H9 (cell line): ENCODE measurements at regions not wholly inside any gene's neighbourhood (a gene's known extent, or its start where the extent isn't known, plus 50 kb on each side); places are given as distances from the start of the nearest gene placed in this dataset.

Experiments
- DNase-seq: peaks from one replicate; pipeline ENCODE4 v3.0.0-alpha.2; 2017
- H2AFZ ChIP-seq: one replicate; pipeline ENCODE4 v1.6.1; 2013; ENCODE audit warnings: mild to moderate bottlenecking, low read length, control low read depth, moderate library complexity
- H2AK5ac ChIP-seq: 2 replicates; pipeline ENCODE4 v1.6.1; 2013; ENCODE audit warnings: low read length, control low read depth, mixed read lengths; ENCODE audit not compliant: insufficient read length
- H2BK120ac ChIP-seq: one replicate; pipeline ENCODE4 v1.6.1; 2013; ENCODE audit warnings: low read depth, mild to moderate bottlenecking, low read length, control low read depth, inconsistent platforms; ENCODE audit not compliant: poor library complexity, severe bottlenecking
- H2BK12ac ChIP-seq: 2 replicates; pipeline ENCODE4 v1.6.1; 2013; ENCODE audit warnings: low read length, control low read depth, mixed read lengths, low read depth; ENCODE audit not compliant: insufficient read length
- H2BK15ac ChIP-seq: 2 replicates; pipeline ENCODE4 v1.6.1; 2013; ENCODE audit warnings: low read depth, low read length, control low read depth
- H2BK20ac ChIP-seq: one replicate; pipeline ENCODE4 v1.6.1; 2013; ENCODE audit warnings: low read depth, mild to moderate bottlenecking, low read length, control low read depth, inconsistent platforms; ENCODE audit not compliant: poor library complexity, severe bottlenecking
- H2BK5ac ChIP-seq: 2 replicates; pipeline ENCODE4 v1.6.1; 2013; ENCODE audit warnings: low read length, control low read depth, mixed read lengths; ENCODE audit not compliant: insufficient read length
- H3K14ac ChIP-seq: 2 replicates; pipeline ENCODE4 v1.6.1; 2013; ENCODE audit warnings: low read length, control low read depth; ENCODE audit not compliant: insufficient read depth
- H3K18ac ChIP-seq: 2 replicates; pipeline ENCODE4 v1.6.1; 2013; ENCODE audit warnings: low read depth, mild to moderate bottlenecking, mixed read lengths, low read length, control low read depth; ENCODE audit not compliant: insufficient read length
- H3K23ac ChIP-seq: 2 replicates; pipeline ENCODE4 v1.6.1; 2013; ENCODE audit warnings: low read length, control low read depth, mixed read lengths, low read depth; ENCODE audit not compliant: insufficient read length
- H3K23me2 ChIP-seq: 2 replicates; pipeline ENCODE4 v1.6.1; 2013; ENCODE audit warnings: low read depth, mild to moderate bottlenecking, mixed read lengths, low read length, control low read depth; ENCODE audit not compliant: insufficient read length, poor library complexity, severe bottlenecking
- H3K27ac ChIP-seq: 2 replicates; pipeline ENCODE4 v1.5.1; 2013; ENCODE audit warnings: low read length, control low read depth, mixed read lengths, low read depth; ENCODE audit not compliant: insufficient read length
- H3K27me3 ChIP-seq: 2 replicates; pipeline ENCODE4 v1.6.1; 2013; ENCODE audit warnings: low read length, control low read depth, inconsistent platforms; ENCODE audit not compliant: insufficient read depth
- H3K4ac ChIP-seq: 2 replicates; pipeline ENCODE4 v1.6.1; 2013; ENCODE audit warnings: low read depth, mild to moderate bottlenecking, control low read depth, inconsistent platforms, low read length, moderate library complexity
- H3K4me1 ChIP-seq: 2 replicates; pipeline ENCODE4 v1.6.1; 2013; ENCODE audit warnings: low read length, control low read depth, inconsistent platforms; ENCODE audit not compliant: insufficient read depth
- H3K4me2 ChIP-seq: 2 replicates; pipeline ENCODE4 v1.6.1; 2013; ENCODE audit warnings: low read length, control low read depth, mixed read lengths; ENCODE audit not compliant: insufficient read length, insufficient read depth
- H3K56ac ChIP-seq: 2 replicates; pipeline ENCODE4 v1.6.1; 2013; ENCODE audit warnings: low read depth, mild to moderate bottlenecking, mixed read lengths, low read length, control low read depth; ENCODE audit not compliant: insufficient read length
- H3K79me1 ChIP-seq: 2 replicates; pipeline ENCODE4 v1.6.1; 2013; ENCODE audit warnings: low read depth, mild to moderate bottlenecking, moderate library complexity, low read length, control low read depth, inconsistent platforms; ENCODE audit not compliant: insufficient read depth, poor library complexity, severe bottlenecking
- H3K79me2 ChIP-seq: 2 replicates; pipeline ENCODE4 v1.6.1; 2013; ENCODE audit warnings: low read length, control low read depth, inconsistent platforms; ENCODE audit not compliant: insufficient read depth
- H3K9ac ChIP-seq: 2 replicates; pipeline ENCODE4 v1.6.1; 2013; ENCODE audit warnings: low read length, control low read depth, mixed read lengths; ENCODE audit not compliant: insufficient read length; ENCODE audit errors: extremely low read depth
- H3K9me3 ChIP-seq: one replicate; pipeline ENCODE4 v1.6.1; 2013; ENCODE audit warnings: low read depth, low read length, inconsistent platforms; ENCODE audit not compliant: control insufficient read depth
- H3T11ph ChIP-seq: one replicate; pipeline ENCODE4 v1.6.1; 2013; ENCODE audit warnings: mild to moderate bottlenecking, low read length, control low read depth, inconsistent platforms
- H4K20me1 ChIP-seq: one replicate; pipeline ENCODE4 v1.6.1; 2013; ENCODE audit not compliant: control insufficient read depth, insufficient read length, insufficient read depth
- H4K5ac ChIP-seq: 2 replicates; pipeline ENCODE4 v1.6.1; 2013; ENCODE audit warnings: low read depth, mild to moderate bottlenecking, mixed read lengths, low read length, control low read depth; ENCODE audit not compliant: insufficient read length
- H4K8ac ChIP-seq: replicated peaks from 2 replicates; pipeline ENCODE4 v1.6.1; 2013; ENCODE audit warnings: low read length, control low read depth, mixed read lengths, low read depth; ENCODE audit not compliant: insufficient read length
- H4K91ac ChIP-seq: 2 replicates; pipeline ENCODE4 v1.6.1; 2013; ENCODE audit warnings: low read depth, mild to moderate bottlenecking, moderate library complexity, mixed read lengths, low read length, control low read depth; ENCODE audit not compliant: insufficient read length
- H3K27ac Mint-ChIP-seq, 3 experiments: 2 replicates in 2 of 3; 3 replicates in 1 of 3; pipeline ENCODE4 v1.8.0; 2020 to 2021; ENCODE audit warnings: mixed read lengths in 3 of 3, mild to moderate bottlenecking in 1 of 3, moderate library complexity in 1 of 3
- H3K27me3 Mint-ChIP-seq: 2 replicates; pipeline ENCODE4 v1.8.0; 2021; ENCODE audit warnings: low read depth, mild to moderate bottlenecking, moderate library complexity, mixed read lengths
- H3K36me3 Mint-ChIP-seq, 3 experiments: 2 replicates in 2 of 3; 3 replicates in 1 of 3; pipeline ENCODE4 v1.8.0; 2020 to 2021; ENCODE audit warnings: low read depth in 3 of 3, mixed read lengths in 3 of 3; ENCODE audit not compliant: insufficient read depth in 1 of 3
- H3K4me1 Mint-ChIP-seq, 2 experiments: 2 replicates each; pipeline ENCODE4 v1.8.0; 2020; ENCODE audit warnings: mixed read lengths in 2 of 2
- H3K4me3 Mint-ChIP-seq, 2 experiments: 2 replicates in 1 of 2; 3 replicates in 1 of 2; pipeline ENCODE4 v1.8.0; 2020 to 2021; ENCODE audit warnings: mild to moderate bottlenecking in 2 of 2, mixed read lengths in 2 of 2, moderate library complexity in 1 of 2
- H3K9me3 Mint-ChIP-seq, 2 experiments: 2 replicates in 1 of 2; 3 replicates in 1 of 2; pipeline ENCODE4 v1.8.0; 2020; ENCODE audit warnings: mild to moderate bottlenecking in 2 of 2, mixed read lengths in 2 of 2, moderate library complexity in 1 of 2
- CTCF ChIP-seq: fragments of 200-600 bp; sonication (generic); conservative IDR thresholded peaks from 3 replicates; pipeline ENCODE4 v1.8.0; 2021; ENCODE audit warnings: antibody characterized with exemption, mild to moderate bottlenecking
- WGBS: extraction: QIAGEN DNeasy Blood & Tissue Kit; methylation state at CpG from one replicate; pipeline ENCODE4 v1.1.7; 2013; ENCODE audit warnings: missing lambda C conversion rate, low lambda C conversion rate, mixed read lengths; ENCODE audit not compliant: insufficient read length; ENCODE audit errors: extremely low coverage; 5-methylcytosine and 5-hydroxymethylcytosine counted together

GRCh38 chr4:177220376-177220775 is 89.3 kb upstream of the NEIL3 start:
- Mint-ChIP-seq H3K4me1 (peaks cover 17 to 18% of the 10 kb centered on the region in 2 experiments), H3K27me3 (no peaks in the 10 kb centered on the region), H3K36me3 (no peaks in the 10 kb centered on the region; a peak in 1 of 7 replicates), H3K9me3 (no peaks in the 10 kb centered on the region), H3K4me3 (no peak overlapping the region), H3K27ac (no peak overlapping the region)
- Histone ChIP-seq H4K5ac (no peak overlapping the region), H3K4ac (no peak overlapping the region), H3K14ac (no peak overlapping the region), H4K20me1 (no peaks in the 10 kb centered on the region), H4K8ac (no peak overlapping the region), H2BK12ac (no peak overlapping the region), H3K9me3 (no peaks in the 10 kb centered on the region), H3K27ac (no peak overlapping the region), H2AK5ac (no peak overlapping the region), H2BK120ac (no peak overlapping the region), H2BK20ac (no peak overlapping the region), H2BK5ac (no peak overlapping the region), H2AFZ (no peak overlapping the region), H3K4me2 (no peak overlapping the region), H3T11ph (no peak overlapping the region), H4K91ac (no peak overlapping the region), H3K4me1 (peaks cover 2% of the 10 kb centered on the region; the same call in 1 of the 2 replicates), H2BK15ac (no peak overlapping the region), H3K56ac (no peak overlapping the region), H3K79me2 (no peaks in the 10 kb centered on the region), H3K18ac (no peak overlapping the region), H3K23me2 (no peaks in the 10 kb centered on the region), H3K23ac (no peak overlapping the region), H3K27me3 (no peaks in the 10 kb centered on the region), H3K9ac (no peak overlapping the region), H3K79me1 (no peaks in the 10 kb centered on the region)
- 100% methylated on average over 1 of the region's 4 CpGs for WGBS
- no peak for DNase-seq
- no peak for TF ChIP-seq CTCF
